GM23338 (cell line): ENCODE measurements at regions not wholly inside any gene's neighbourhood (a gene's known extent, or its start where the extent isn't known, plus 50 kb on each side); places are given as distances from the start of the nearest gene placed in this dataset.

Experiments used
- CTCF ChIP-seq, 2 experiments: fragments of 200-600 bp in 1 of 2; sonication (generic) in 1 of 2; conservative IDR thresholded peaks; 2 replicates each; pipeline versions ENCODE4 v1.5.1 to v1.6.1; 2016 to 2017; ENCODE audit warnings: antibody characterized with exemption in 2 of 2, low read depth in 2 of 2, mild to moderate bottlenecking in 2 of 2, moderate library complexity in 1 of 2
- EZH2 ChIP-seq: fragments of 200-600 bp; sonication (generic); IDR thresholded peaks from one replicate; pipeline ENCODE4 v1.8.0; 2017; ENCODE audit warnings: antibody characterized with exemption, mild to moderate bottlenecking, low read depth; ENCODE audit not compliant: unreplicated experiment
- NANOG ChIP-seq: IDR thresholded peaks from 2 replicates; pipeline ENCODE4 v1.6.1; 2016; ENCODE audit warnings: antibody characterized with exemption, borderline replicate concordance

DNA sequence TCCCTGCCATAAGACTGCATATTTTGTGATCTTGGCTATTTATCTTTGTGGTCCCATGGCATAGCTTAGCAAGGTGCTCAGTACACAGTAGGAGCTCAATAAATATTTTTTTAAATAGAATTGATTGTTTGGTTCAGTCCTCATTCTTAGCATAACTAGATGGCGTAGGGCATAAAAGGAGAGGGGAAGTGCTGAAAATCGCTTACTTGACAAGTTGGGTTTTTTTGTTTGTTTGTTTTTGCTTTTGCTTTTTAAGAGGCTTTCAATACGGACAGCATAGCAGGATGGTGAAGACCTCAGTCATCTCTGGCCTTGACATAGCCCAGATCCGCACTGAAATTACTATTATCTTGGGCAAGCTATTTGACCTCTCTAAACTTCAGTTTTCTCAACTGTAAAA, 86.6 kb upstream of the RANBP3L start:
- no peak for TF ChIP-seq NANOG
- no peak for TF ChIP-seq EZH2
- no peak for TF ChIP-seq CTCF (conservative IDR thresholded peaks at IDR 0.05; ENCODE audit: low read depth in 2 of 2)
